ENCODE measurements at regions not wholly inside any gene's neighbourhood (a gene's known extent, or its start where the extent isn't known, plus 50 kb on each side); places are given as distances from the start of the nearest gene placed in this dataset.

- no peaks in the 10 kb centered on the region for H3K9me3 Mint-ChIP-seq
- H3K27ac Mint-ChIP-seq, result no peak overlapping the region
- POLR2A ChIA-PET, result no interaction called here
- no peaks in the 10 kb centered on the region for H3K4me1 Mint-ChIP-seq
- no peak overlapping the region for H3K4me3 Mint-ChIP-seq
- no peaks in the 10 kb centered on the region for H3K27me3 Mint-ChIP-seq
- no peak for DNase-seq
- no peaks in the 10 kb centered on the region for H3K36me3 Mint-ChIP-seq
- ATAC-seq (ENCODE audit: low read depth), result no peak
These were observed 706.7 kb upstream of the ADAMTS5 start for GRCh38 chr21:27673581-27673980.

DNA sequence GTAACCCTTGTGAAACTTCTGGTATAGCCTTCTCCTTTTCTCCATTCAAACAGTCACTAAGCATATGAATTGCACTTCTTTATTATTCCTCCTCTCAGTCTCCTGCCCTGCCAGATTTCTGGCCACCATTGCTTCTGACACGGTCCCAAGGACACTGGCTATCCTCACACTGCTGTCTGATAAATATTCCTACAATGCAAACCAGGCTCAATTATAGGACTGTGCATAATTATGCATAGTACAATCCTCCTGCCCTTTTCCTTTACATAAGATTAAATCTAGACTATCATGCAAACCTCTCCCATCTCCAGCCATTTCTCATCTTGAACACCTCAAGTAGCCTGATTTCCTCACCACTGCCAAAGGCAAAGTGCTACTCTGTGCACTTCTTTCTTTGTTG lies 704.3 kb upstream of the ADAMTS5 start:
- Mint-ChIP-seq H3K27me3 (no peaks in the 10 kb centered on the region), H3K27ac (no peak overlapping the region), H3K4me1 (no peaks in the 10 kb centered on the region), H3K36me3 (no peaks in the 10 kb centered on the region), H3K9me3 (no peaks in the 10 kb centered on the region), H3K4me3 (no peak overlapping the region)
- no peak for DNase-seq
- POLR2A ChIA-PET, result no interaction called here
- no peak for ATAC-seq (ENCODE audit: low read depth)

DNA sequence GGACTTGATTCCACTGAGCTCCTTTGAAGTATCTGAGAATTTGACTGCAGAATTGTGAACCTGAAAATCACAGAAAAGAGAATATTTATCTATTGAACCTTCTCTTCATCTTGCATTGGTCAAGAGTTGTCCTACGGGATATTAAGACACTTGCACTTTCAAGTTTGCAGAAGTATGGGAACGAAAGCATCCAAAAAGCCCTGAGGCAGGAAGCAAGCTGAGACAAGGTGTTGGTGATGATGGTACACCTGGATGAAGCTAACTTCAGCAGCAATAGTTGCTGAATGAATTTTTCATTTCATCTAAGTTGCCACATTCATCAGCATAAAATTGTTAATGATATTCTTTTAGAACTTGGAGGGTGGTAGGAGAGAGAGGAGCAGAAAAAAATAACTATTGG lies 686.6 kb upstream of the ADAMTS5 start:
- no peak overlapping the region for H3K27ac Mint-ChIP-seq
- DNase-seq, result no peak
- POLR2A ChIA-PET, result no interaction called here
- H3K4me1 Mint-ChIP-seq, result no peaks in the 10 kb centered on the region
- no peaks in the 10 kb centered on the region for H3K36me3 Mint-ChIP-seq
- no peaks in the 10 kb centered on the region for H3K9me3 Mint-ChIP-seq
- no peak for ATAC-seq (ENCODE audit: low read depth)
- no peak overlapping the region for H3K4me3 Mint-ChIP-seq
- no peaks in the 10 kb centered on the region for H3K27me3 Mint-ChIP-seq

DNA sequence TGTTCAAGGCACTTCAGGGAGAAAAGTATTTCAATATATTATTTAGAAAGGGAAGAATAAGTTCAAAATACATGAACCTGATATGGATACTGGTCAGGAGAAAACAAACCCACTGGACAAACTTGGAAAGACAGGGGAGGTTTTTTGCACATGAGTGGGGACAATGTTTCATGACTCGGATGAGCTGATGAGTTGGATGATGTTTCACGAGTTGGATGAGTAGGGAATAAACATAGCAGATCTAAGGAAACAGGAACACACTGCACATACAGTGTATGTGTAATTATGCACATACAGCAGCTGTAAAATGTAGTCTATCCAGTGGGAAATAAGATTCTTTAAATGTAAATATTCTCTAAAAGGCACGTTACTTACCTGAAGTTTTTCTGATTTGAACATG lies 682.9 kb upstream of the ADAMTS5 start:
- POLR2A ChIA-PET, result no interaction called here

DNA sequence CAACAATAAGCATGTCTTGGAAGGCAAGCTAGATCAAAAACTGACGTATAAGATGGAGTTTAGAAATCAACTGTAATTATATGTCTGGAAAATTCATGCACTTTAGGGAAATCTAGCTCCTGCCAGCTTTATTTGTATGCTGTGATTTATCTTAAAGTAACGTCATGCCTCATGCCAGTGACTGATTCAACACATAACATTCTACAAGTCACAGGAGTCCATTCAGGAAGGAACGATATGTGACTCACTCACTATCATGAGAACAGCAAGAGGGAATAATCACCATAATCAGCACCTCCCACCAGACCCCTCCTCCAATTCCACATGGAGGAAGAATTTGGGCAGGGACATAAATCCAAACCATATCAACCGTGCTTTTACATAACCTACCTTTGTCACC lies 682.4 kb upstream of the ADAMTS5 start:
- Mint-ChIP-seq H3K9me3 (peaks cover 2% of the 10 kb centered on the region), H3K4me1 (no peaks in the 10 kb centered on the region), H3K36me3 (no peaks in the 10 kb centered on the region), H3K4me3 (no peak overlapping the region), H3K27ac (no peak overlapping the region), H3K27me3 (no peaks in the 10 kb centered on the region)
- no peak for DNase-seq
- POLR2A ChIA-PET, result no interaction called here
- no peak for ATAC-seq (ENCODE audit: low read depth)

More for the DNA sequence above, 682.9 kb upstream of the ADAMTS5 start:
- peaks cover 2% of the 10 kb centered on the region for H3K9me3 Mint-ChIP-seq
- no peaks in the 10 kb centered on the region for H3K36me3 Mint-ChIP-seq
- no peaks in the 10 kb centered on the region for H3K4me1 Mint-ChIP-seq
- DNase-seq (no peak), ATAC-seq (ENCODE audit: low read depth) (no peak)
- H3K4me3 Mint-ChIP-seq, result no peak overlapping the region
- no peak overlapping the region for H3K27ac Mint-ChIP-seq
- no peaks in the 10 kb centered on the region for H3K27me3 Mint-ChIP-seq

GRCh38 chr21:27648560-27648959 lies 681.7 kb upstream of the ADAMTS5 start:
- POLR2A ChIA-PET, result no interaction called here
- ATAC-seq (ENCODE audit: low read depth), result no peak
- Mint-ChIP-seq H3K36me3 (no peaks in the 10 kb centered on the region), H3K27me3 (no peaks in the 10 kb centered on the region), H3K4me1 (no peaks in the 10 kb centered on the region), H3K27ac (no peak overlapping the region), H3K4me3 (no peak overlapping the region), H3K9me3 (peaks cover 2% of the 10 kb centered on the region)
- DNase-seq, result no peak

GRCh38 chr21:27647921-27648320 lies 681.0 kb upstream of the ADAMTS5 start:
- H3K36me3 Mint-ChIP-seq, result no peaks in the 10 kb centered on the region
- no peak overlapping the region for H3K4me3 Mint-ChIP-seq
- POLR2A ChIA-PET, result no interaction called here
- no peaks in the 10 kb centered on the region for H3K4me1 Mint-ChIP-seq
- H3K27ac Mint-ChIP-seq, result no peak overlapping the region
- no peaks in the 10 kb centered on the region for H3K27me3 Mint-ChIP-seq
- no peak for DNase-seq
- ATAC-seq (ENCODE audit: low read depth), result no peak
- peaks cover 2% of the 10 kb centered on the region for H3K9me3 Mint-ChIP-seq

- no peaks in the 10 kb centered on the region for H3K4me1 Mint-ChIP-seq
- no peak for ATAC-seq (ENCODE audit: low read depth)
- no peaks in the 10 kb centered on the region for H3K27me3 Mint-ChIP-seq
- no peak for DNase-seq
- no peak overlapping the region for H3K27ac Mint-ChIP-seq
- POLR2A ChIA-PET, result no interaction called here
- H3K36me3 Mint-ChIP-seq, result no peaks in the 10 kb centered on the region
- no peak overlapping the region for H3K4me3 Mint-ChIP-seq
- H3K9me3 Mint-ChIP-seq, result peaks cover 2% of the 10 kb centered on the region
These were observed 680.5 kb upstream of the ADAMTS5 start for GRCh38 chr21:27647401-27647800.

DNA sequence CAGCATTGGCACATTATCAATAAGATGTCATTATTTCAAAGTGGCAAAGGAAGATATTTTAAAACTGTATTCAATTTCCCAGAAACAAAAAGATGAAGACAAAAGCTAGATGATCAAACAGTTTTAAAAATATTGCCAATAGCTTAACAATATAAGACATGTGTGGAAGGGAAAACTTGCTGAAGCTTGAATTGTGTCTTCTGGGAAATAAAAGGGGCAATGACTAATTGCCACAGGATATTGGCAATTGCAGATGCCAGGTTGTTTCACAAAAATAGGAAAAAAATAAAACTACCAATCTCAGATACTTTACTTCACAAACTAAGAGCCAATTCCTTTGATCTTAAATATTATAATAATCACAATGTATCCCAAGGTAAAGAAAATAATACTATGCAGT lies 679.8 kb upstream of the ADAMTS5 start:
- ATAC-seq (ENCODE audit: low read depth) (no peak), DNase-seq (no peak)
- Mint-ChIP-seq H3K9me3 (peaks cover 2% of the 10 kb centered on the region), H3K27me3 (no peaks in the 10 kb centered on the region), H3K4me3 (no peak overlapping the region), H3K27ac (no peak overlapping the region), H3K36me3 (no peaks in the 10 kb centered on the region), H3K4me1 (no peaks in the 10 kb centered on the region)
- POLR2A ChIA-PET, result no interaction called here

DNA sequence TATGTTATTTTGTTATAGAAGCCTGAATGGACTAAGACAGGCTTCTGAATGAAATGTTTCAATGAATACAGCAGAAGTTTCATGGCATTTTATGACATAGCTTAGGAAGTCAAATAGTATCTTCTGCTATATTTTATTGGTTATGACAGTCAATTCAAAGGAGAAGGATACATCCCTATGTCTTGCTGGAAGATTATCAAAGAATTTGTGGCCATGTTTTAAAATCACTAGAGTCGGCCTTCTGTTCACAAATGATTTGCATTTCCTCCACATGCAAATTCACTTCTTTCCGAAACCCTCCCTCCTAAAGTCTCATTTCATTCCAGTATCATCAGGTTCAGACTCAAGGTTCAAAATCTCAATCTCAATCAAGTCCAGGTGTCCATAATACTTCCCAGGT lies 679.2 kb upstream of the ADAMTS5 start:
- H3K27me3 Mint-ChIP-seq, result no peaks in the 10 kb centered on the region
- H3K4me1 Mint-ChIP-seq, result no peaks in the 10 kb centered on the region
- POLR2A ChIA-PET, result no interaction called here
- no peak overlapping the region for H3K4me3 Mint-ChIP-seq
- H3K27ac Mint-ChIP-seq, result no peak overlapping the region
- ATAC-seq (ENCODE audit: low read depth) (no peak), DNase-seq (no peak)
- no peaks in the 10 kb centered on the region for H3K36me3 Mint-ChIP-seq
- H3K9me3 Mint-ChIP-seq, result peaks cover 2% of the 10 kb centered on the region

GRCh38 chr21:27645285-27645684 lies 678.4 kb upstream of the ADAMTS5 start:
- DNase-seq (no peak), ATAC-seq (ENCODE audit: low read depth) (no peak)
- Mint-ChIP-seq H3K27ac (no peak overlapping the region), H3K27me3 (no peaks in the 10 kb centered on the region), H3K4me3 (no peak overlapping the region), H3K4me1 (no peaks in the 10 kb centered on the region), H3K36me3 (no peaks in the 10 kb centered on the region), H3K9me3 (peaks cover 2% of the 10 kb centered on the region)
- POLR2A ChIA-PET, result no interaction called here

DNA sequence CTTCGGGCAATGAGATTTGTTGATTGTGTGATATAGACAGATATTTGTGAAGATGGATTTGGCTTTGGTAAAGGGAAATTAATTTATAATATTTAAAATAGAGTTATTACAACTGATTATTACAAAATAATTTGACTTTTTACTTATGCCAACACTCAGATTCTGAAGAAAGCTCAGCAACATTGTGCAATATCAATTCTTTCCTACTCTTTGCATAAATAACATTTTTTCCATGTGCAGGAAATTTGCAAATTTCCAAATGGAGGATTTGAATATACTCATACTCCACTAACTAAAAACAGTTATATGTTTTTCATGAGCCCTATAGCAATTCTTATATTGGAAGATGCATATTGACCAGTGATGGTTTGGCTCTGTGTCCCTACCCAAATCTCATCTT lies 676.4 kb upstream of the ADAMTS5 start:
- H3K27me3 Mint-ChIP-seq, result no peaks in the 10 kb centered on the region
- H3K4me3 Mint-ChIP-seq, result no peak overlapping the region
- H3K9me3 Mint-ChIP-seq, result peaks cover 2% of the 10 kb centered on the region
- no peaks in the 10 kb centered on the region for H3K4me1 Mint-ChIP-seq
- DNase-seq, result no peak
- H3K27ac Mint-ChIP-seq, result no peak overlapping the region
- H3K36me3 Mint-ChIP-seq, result no peaks in the 10 kb centered on the region
- ATAC-seq (ENCODE audit: low read depth), result no peak
- POLR2A ChIA-PET, result no interaction called here

- Mint-ChIP-seq H3K27ac (no peak overlapping the region), H3K4me1 (no peaks in the 10 kb centered on the region), H3K9me3 (no peaks in the 10 kb centered on the region), H3K36me3 (no peaks in the 10 kb centered on the region), H3K4me3 (no peak overlapping the region), H3K27me3 (no peaks in the 10 kb centered on the region)
- POLR2A ChIA-PET, result no interaction called here
- ATAC-seq (ENCODE audit: low read depth), result no peak
- DNase-seq, result no peak
These were observed 672.4 kb upstream of the ADAMTS5 start for GRCh38 chr21:27639286-27639685.

GRCh38 chr21:27636656-27637055 lies 669.8 kb upstream of the ADAMTS5 start:
- DNase-seq, result no peak
- H3K4me3 Mint-ChIP-seq, result no peak overlapping the region
- H3K36me3 Mint-ChIP-seq, result peaks cover 1% of the 10 kb centered on the region
- no peaks in the 10 kb centered on the region for H3K27me3 Mint-ChIP-seq
- ATAC-seq (ENCODE audit: low read depth), result no peak
- no peak overlapping the region for H3K27ac Mint-ChIP-seq
- H3K4me1 Mint-ChIP-seq, result no peaks in the 10 kb centered on the region
- no peaks in the 10 kb centered on the region for H3K9me3 Mint-ChIP-seq
- POLR2A ChIA-PET, result no interaction called here

DNA sequence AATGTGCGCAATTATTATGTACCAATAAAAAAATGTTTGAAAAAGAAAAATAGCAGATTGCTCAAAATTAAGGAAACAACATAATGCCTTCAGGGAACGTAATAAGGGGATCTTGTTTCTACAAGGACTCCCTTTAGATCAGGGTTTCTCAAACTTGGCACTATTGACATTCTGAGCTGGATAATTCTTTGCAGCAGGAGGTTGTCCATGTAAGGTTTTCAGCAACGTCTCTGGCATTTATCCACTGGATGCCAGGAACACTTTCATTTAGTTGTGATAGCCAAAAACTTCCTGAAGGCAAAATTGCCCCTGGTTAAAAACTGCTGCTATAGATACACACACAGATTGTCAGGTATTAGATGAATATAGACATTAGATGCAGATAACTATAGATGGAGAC lies 666.7 kb upstream of the ADAMTS5 start:
- peaks cover 1% of the 10 kb centered on the region for H3K36me3 Mint-ChIP-seq
- H3K9me3 Mint-ChIP-seq, result no peaks in the 10 kb centered on the region
- ATAC-seq (ENCODE audit: low read depth) (no peak), DNase-seq (no peak)
- no peak overlapping the region for H3K4me3 Mint-ChIP-seq
- H3K4me1 Mint-ChIP-seq, result no peaks in the 10 kb centered on the region
- no peak overlapping the region for H3K27ac Mint-ChIP-seq
- POLR2A ChIA-PET, result no interaction called here
- H3K27me3 Mint-ChIP-seq, result no peaks in the 10 kb centered on the region
